ENCODE measurements at regions not wholly inside any gene's neighbourhood (a gene's known extent, or its start where the extent isn't known, plus 50 kb on each side); places are given as distances from the start of the nearest gene placed in this dataset.

DNA sequence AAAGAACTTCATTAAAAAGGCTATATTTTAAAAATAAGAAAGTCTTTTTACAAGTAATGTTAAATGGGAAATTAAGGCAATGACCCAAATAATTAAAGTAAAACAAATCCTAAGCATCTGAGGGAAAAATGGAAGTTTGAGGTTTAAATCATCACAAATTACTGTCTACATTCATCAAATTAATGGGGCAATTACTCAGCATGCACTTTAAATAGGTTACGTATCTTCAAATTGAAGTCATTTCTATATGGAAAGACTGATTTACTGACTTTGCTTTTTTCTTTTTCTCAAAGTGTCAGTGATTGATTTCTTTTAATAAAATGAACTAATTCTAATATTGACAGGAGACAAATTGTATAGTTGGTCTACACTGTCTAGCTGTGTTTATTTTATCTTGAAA lies 1452.3 kb downstream of the NCAM2 start:
- Mint-ChIP-seq H3K27me3 (no peaks in the 10 kb centered on the region), H3K27ac (no peak overlapping the region), H3K36me3 (ENCODE audit: low read depth) (no peaks in the 10 kb centered on the region), H3K9me3 (no peaks in the 10 kb centered on the region), H3K4me1 (ENCODE audit: low read depth) (no peaks in the 10 kb centered on the region), H3K4me3 (no peak overlapping the region)
- ChIA-PET POLR2A (no interaction called here), CTCF (no interaction called here)
- intact Hi-C loops (cut with micrococcal nuclease), result no loop called here
- DNase-seq (no peak), ATAC-seq (no peak)
- no peak for TF ChIP-seq CTCF (IDR thresholded peaks at IDR 0.05)

DNA sequence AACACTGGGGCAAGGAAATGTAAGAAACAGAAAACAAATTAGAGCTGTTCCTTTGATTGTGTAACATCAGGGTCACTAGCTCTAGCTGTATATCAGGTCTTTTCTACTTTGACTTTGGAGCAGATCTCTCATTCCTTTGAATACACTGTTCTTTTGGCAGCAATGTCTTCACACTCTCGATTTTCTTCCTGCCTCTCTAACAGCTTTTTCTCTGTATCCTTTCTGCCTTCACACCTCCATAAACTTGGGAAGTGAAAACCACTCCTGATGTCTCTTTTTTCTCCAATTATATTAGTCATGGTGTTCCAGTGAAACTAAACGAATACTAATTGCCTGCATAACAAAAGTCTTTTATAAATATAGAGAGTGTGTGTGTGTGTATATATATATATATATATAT lies 1458.0 kb downstream of the NCAM2 start:
- intact Hi-C loops (cut with micrococcal nuclease), result no loop called here
- peaks cover 1% of the 10 kb centered on the region for H3K9me3 Mint-ChIP-seq
- ChIA-PET POLR2A (no interaction called here), CTCF (no interaction called here)
- H3K4me1 Mint-ChIP-seq (ENCODE audit: low read depth), result no peaks in the 10 kb centered on the region
- H3K36me3 Mint-ChIP-seq (ENCODE audit: low read depth), result no peaks in the 10 kb centered on the region
- H3K27me3 Mint-ChIP-seq, result no peaks in the 10 kb centered on the region
- H3K27ac Mint-ChIP-seq, result no peak overlapping the region
- no peak for ATAC-seq
- H3K4me3 Mint-ChIP-seq, result no peak overlapping the region
- no peak for DNase-seq
- TF ChIP-seq CTCF (IDR thresholded peaks at IDR 0.05), result no peak

DNA sequence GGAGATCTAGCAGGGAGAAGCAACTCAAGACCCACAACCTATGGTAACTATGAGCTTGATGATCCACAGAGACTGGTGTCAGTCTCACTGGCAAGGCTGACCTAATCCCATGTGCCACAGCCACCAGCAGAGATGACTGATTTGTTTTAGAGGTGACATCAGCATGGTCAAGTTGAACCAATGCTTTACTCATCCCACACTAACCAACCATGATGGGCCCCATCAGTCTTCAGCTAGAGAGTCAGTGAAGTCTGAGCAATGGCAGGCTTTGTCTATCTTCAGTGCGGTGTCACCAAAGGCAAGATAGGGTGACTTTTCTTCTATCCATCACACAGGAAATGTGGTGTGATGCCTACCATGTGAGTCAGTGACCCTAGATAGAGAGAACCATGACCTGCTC lies 1470.7 kb downstream of the NCAM2 start:
- POLR2A ChIA-PET, result no interaction called here
- H3K27me3 Mint-ChIP-seq, result no peaks in the 10 kb centered on the region
- CTCF ChIA-PET, result no interaction called here

GRCh38 chr21:22474403-22474802 lies 1476.2 kb downstream of the NCAM2 start:
- ChIA-PET POLR2A (no interaction called here), CTCF (no interaction called here)
- no peak for TF ChIP-seq CTCF (IDR thresholded peaks at IDR 0.05)
- H3K27me3 Mint-ChIP-seq, result no peaks in the 10 kb centered on the region
- peaks cover under 1% of the 10 kb centered on the region for H3K9me3 Mint-ChIP-seq
- ATAC-seq, result no peak
- no peak for DNase-seq
- H3K4me1 Mint-ChIP-seq (ENCODE audit: low read depth), result no peaks in the 10 kb centered on the region
- no peak overlapping the region for H3K27ac Mint-ChIP-seq
- H3K36me3 Mint-ChIP-seq (ENCODE audit: low read depth), result no peaks in the 10 kb centered on the region
- no peak overlapping the region for H3K4me3 Mint-ChIP-seq
- intact Hi-C loops (cut with micrococcal nuclease), result no loop called here

More for the DNA sequence above, 1470.7 kb downstream of the NCAM2 start:
- no peaks in the 10 kb centered on the region for H3K9me3 Mint-ChIP-seq
- H3K4me1 Mint-ChIP-seq (ENCODE audit: low read depth), result no peaks in the 10 kb centered on the region
- no peaks in the 10 kb centered on the region for H3K36me3 Mint-ChIP-seq (ENCODE audit: low read depth)
- H3K27ac Mint-ChIP-seq, result no peak overlapping the region
- intact Hi-C loops (cut with micrococcal nuclease), result no loop called here
- no peak for TF ChIP-seq CTCF (IDR thresholded peaks at IDR 0.05)
- ATAC-seq, result no peak
- DNase-seq, result no peak
- H3K4me3 Mint-ChIP-seq, result no peak overlapping the region

DNA sequence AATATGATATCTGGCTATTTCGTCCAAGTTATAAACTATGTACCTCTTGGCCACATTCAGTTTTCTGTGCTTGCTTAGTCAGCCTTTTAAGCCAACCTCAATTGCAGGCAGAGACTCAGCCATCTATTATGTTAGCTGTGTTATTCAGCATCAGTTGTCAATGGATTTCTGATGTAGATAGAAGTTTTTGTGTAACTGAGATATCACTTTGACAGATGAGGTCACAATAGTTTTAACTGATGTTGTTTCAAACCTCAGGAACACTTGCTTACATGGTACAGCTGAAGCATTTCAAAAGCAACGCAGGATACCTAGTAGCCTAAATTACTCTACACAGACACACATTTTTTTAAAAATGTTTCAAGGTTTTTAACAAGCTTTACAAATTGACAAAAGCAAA lies 1478.0 kb downstream of the NCAM2 start:
- Mint-ChIP-seq H3K27me3 (no peaks in the 10 kb centered on the region), H3K9me3 (peaks cover 2% of the 10 kb centered on the region), H3K36me3 (ENCODE audit: low read depth) (no peaks in the 10 kb centered on the region), H3K4me1 (ENCODE audit: low read depth) (no peaks in the 10 kb centered on the region), H3K27ac (no peak overlapping the region), H3K4me3 (no peak overlapping the region)
- ATAC-seq, result no peak
- DNase-seq, result no peak
- no peak for TF ChIP-seq CTCF (IDR thresholded peaks at IDR 0.05)
- intact Hi-C loops (cut with micrococcal nuclease), result no loop called here
- ChIA-PET CTCF (no interaction called here), POLR2A (no interaction called here)
